Endothelial cell of umbilical vein (primary cell): ENCODE measurements at regions not wholly inside any gene's neighbourhood (a gene's known extent, or its start where the extent isn't known, plus 50 kb on each side); places are given as distances from the start of the nearest gene placed in this dataset.

Experiments
- BruUV-seq: library from RNA; stranded (reverse); fragments of 400-500 nt; replicated peaks from 2 replicates; lab custom pipeline; 2021; lab: Mats Ljungman, UMichigan
- CTCF ChIA-PET: fragments of 300-600, 350-600 bp; sonication (Branson Sonifier 250); formaldehyde crosslinking; loops from one replicate; lab custom pipeline; 2021; ENCODE audit warnings: antibody characterized with exemption, inconsistent platforms; lab: Charles Lee
- POLR2A ChIA-PET: fragments of 300-600, 350-600 bp; sonication (Branson Sonifier 250); formaldehyde crosslinking; loops from one replicate; lab custom pipeline; 2021; ENCODE audit warnings: antibody characterized with exemption, inconsistent platforms; lab: Charles Lee
- DNase-seq: peaks from one replicate; pipeline ENCODE4 v3.0.0-alpha.2; 2011; ENCODE audit warnings: low read depth, low spot score
- FAIRE-seq: peaks from 2 replicates; lab custom pipeline; 2011; peaks lifted over from hg19 to GRCh38; lab: Jason Lieb, UNC
- H2AFZ ChIP-seq: 2 replicates; pipeline ENCODE4 v1.6.0; 2012; ENCODE audit warnings: low read depth, low read length, control low read depth, inconsistent platforms
- H3K27ac ChIP-seq: 2 replicates; pipeline ENCODE4 v1.5.1; 2011; ENCODE audit warnings: low read depth, mild to moderate bottlenecking, control low read depth, low read length, moderate library complexity; ENCODE audit not compliant: insufficient read depth
- H3K27me3 ChIP-seq, 2 experiments: 2 replicates each; pipeline versions ENCODE4 v1.6.0 to v1.6.1; 2011; ENCODE audit warnings: low read length in 2 of 2, mixed read lengths in 1 of 2; ENCODE audit not compliant: control insufficient read depth in 2 of 2, insufficient read depth in 2 of 2
- H3K36me3 ChIP-seq, 2 experiments: 2 replicates in 1 of 2; 3 replicates in 1 of 2; pipeline ENCODE4 v1.5.1; 2011; ENCODE audit warnings: low read length in 2 of 2, mild to moderate bottlenecking in 1 of 2, moderate library complexity in 1 of 2; ENCODE audit not compliant: control insufficient read depth in 2 of 2, insufficient read depth in 2 of 2; ENCODE audit errors: extremely low read depth in 1 of 2
- H3K4me1 ChIP-seq: 3 replicates; pipeline ENCODE4 v1.5.1; 2011; ENCODE audit warnings: mild to moderate bottlenecking, low read length; ENCODE audit not compliant: control insufficient read depth, insufficient read depth; ENCODE audit errors: extremely low read depth
- H3K4me2 ChIP-seq: 2 replicates; pipeline ENCODE4 v1.6.1; 2011; ENCODE audit warnings: low read length, control low read depth, mixed read lengths; ENCODE audit not compliant: insufficient read depth
- H3K4me3 ChIP-seq, 3 experiments: fragments of 200-600 bp in 1 of 3; sonication (generic), shearing (Covaris generic) in 1 of 3; replicated peaks in 1 of 3; 2 replicates each; pipeline ENCODE4 v1.5.1; 2011 to 2016; ENCODE audit warnings: control low read depth in 3 of 3, low read length in 3 of 3, mild to moderate bottlenecking in 2 of 3, inconsistent platforms in 1 of 3, low read depth in 1 of 3, moderate library complexity in 1 of 3; ENCODE audit not compliant: insufficient read depth in 1 of 3
- H3K79me2 ChIP-seq: 2 replicates; pipeline ENCODE4 v1.6.0; 2012; ENCODE audit warnings: low read length, inconsistent platforms; ENCODE audit not compliant: control insufficient read depth, insufficient read depth
- H3K9ac ChIP-seq: replicated peaks from 2 replicates; pipeline ENCODE3; 2011; ENCODE audit warnings: low read length, control low read depth; ENCODE audit not compliant: insufficient read depth; ENCODE audit errors: extremely low read depth
- H3K9me1 ChIP-seq: replicated peaks from 3 replicates; pipeline ENCODE4 v1.6.0; 2011; ENCODE audit warnings: mild to moderate bottlenecking, low read length; ENCODE audit not compliant: control insufficient read depth, insufficient read depth; ENCODE audit errors: extremely low read depth
- H3K9me3 ChIP-seq: replicated peaks from 2 replicates; pipeline ENCODE4 v1.5.1; 2012; ENCODE audit warnings: low read length, inconsistent platforms; ENCODE audit not compliant: control insufficient read depth, insufficient read depth
- H4K20me1 ChIP-seq: replicated peaks from 2 replicates; pipeline ENCODE3; 2011; ENCODE audit warnings: mild to moderate bottlenecking, low read length; ENCODE audit not compliant: control insufficient read depth, insufficient read depth; ENCODE audit errors: extremely low read depth
- EZH2 ChIP-seq: IDR thresholded peaks from 2 replicates; pipeline ENCODE4 v1.6.1; 2012; ENCODE audit warnings: borderline replicate concordance, low read depth, mild to moderate bottlenecking, moderate library complexity, low read length, inconsistent platforms; ENCODE audit not compliant: severe bottlenecking
- FOS ChIP-seq: IDR thresholded peaks from 2 replicates; pipeline ENCODE4 v1.6.1; 2011; ENCODE audit warnings: mild to moderate bottlenecking, low read length, moderate library complexity, borderline replicate concordance; ENCODE audit not compliant: insufficient read depth
- GATA2 ChIP-seq: IDR thresholded peaks from 2 replicates; pipeline ENCODE4 v1.7.0; 2011; ENCODE audit warnings: low read depth, mild to moderate bottlenecking, moderate library complexity, mixed read lengths, low read length; ENCODE audit not compliant: insufficient read length, insufficient read depth
- JUN ChIP-seq: IDR thresholded peaks from 2 replicates; pipeline ENCODE4 v1.6.1; 2011; ENCODE audit warnings: borderline replicate concordance, low read depth; ENCODE audit not compliant: insufficient read length, insufficient read depth
- MYC ChIP-seq: IDR thresholded peaks from one replicate; pipeline ENCODE4 v1.6.1; 2011; ENCODE audit warnings: mild to moderate bottlenecking, low read depth, low read length
- POLR2A ChIP-seq: IDR thresholded peaks from 2 replicates; pipeline ENCODE4 v1.6.1; 2012; ENCODE audit warnings: low read depth, mild to moderate bottlenecking, control low read depth, low read length
- POLR2AphosphoS5 ChIP-seq: IDR thresholded peaks from 2 replicates; pipeline ENCODE4 v1.6.1; 2012; ENCODE audit warnings: low read depth, mild to moderate bottlenecking, control low read depth, low read length, moderate library complexity; ENCODE audit not compliant: insufficient read depth
- dilution Hi-C: fragments of 300-500 bp; cut with MboI; formaldehyde crosslinking; loops from one replicate; pipeline ENCODE4 v1.15.0; 2019; ENCODE audit warnings: low sequenced_read_pairs; ENCODE audit not compliant: extremely low pct_ligation_motif_present
- intact Hi-C: fragments of 100-400 bp; cut with micrococcal nuclease; formaldehyde crosslinking; loops from one replicate; pipeline ENCODE4 v1.10.0; 2022
- TF ChIP-seq, protein P1 (sequence below): IDR thresholded peaks from 2 replicates; pipeline ENCODE4 v1.6.1; 2011; ENCODE audit not compliant: insufficient read depth, insufficient read length
- TF ChIP-seq, protein P2 (sequence below), 2 donors: IDR thresholded peaks; 1 replicate in 1 of 2; 2 replicates in 1 of 2; pipeline ENCODE4 v1.5.1; 2011; ENCODE audit warnings: low read length in 2 of 2, mild to moderate bottlenecking in 2 of 2, moderate library complexity in 2 of 2, control low read depth in 1 of 2, inconsistent platforms in 1 of 2, low read depth in 1 of 2; ENCODE audit not compliant: insufficient read depth in 1 of 2; ENCODE audit errors: extremely low read depth in 1 of 2

DNA sequence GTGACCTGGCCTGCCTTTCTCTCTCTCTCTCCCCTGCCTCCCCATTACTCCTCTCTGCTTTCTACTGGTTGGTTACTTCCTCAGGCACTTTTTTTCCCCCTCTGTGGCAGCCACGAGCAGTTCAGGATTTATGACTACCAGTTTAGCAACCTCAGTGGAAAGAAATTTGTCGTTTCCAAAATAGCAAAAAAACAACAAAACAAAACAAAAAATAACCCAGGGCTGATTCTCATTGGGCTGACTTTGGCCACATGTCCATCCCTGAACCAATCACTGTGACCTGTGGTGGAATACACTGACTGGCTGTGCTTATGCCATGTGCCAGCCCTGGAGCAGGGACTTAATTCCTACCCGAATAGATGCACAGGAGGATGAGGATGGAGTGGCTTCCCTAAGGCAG lies 137.4 kb downstream of the TFAP2C start:
- Histone ChIP-seq H2AFZ (no peak overlapping the region), H3K4me2 (no peak overlapping the region), H3K79me2 (no peaks in the 10 kb centered on the region), H3K9me3 (no peaks in the 10 kb centered on the region), H4K20me1 (no peaks in the 10 kb centered on the region), H3K4me3 (no peak overlapping the region), H3K27me3 (no peaks in the 10 kb centered on the region), H3K36me3 (no peaks in the 10 kb centered on the region), H3K4me1 (no peaks in the 10 kb centered on the region), H3K9ac (no peak overlapping the region), H3K9me1 (no peaks in the 10 kb centered on the region), H3K27ac (no peak overlapping the region)
- dilution Hi-C loops = no loop called here
- FAIRE-seq = no peak
- TF ChIP-seq JUN (no peak), POLR2A (no peak), EZH2 (no peak), FOS (no peak)
- TF ChIP-seq, protein P1, sequence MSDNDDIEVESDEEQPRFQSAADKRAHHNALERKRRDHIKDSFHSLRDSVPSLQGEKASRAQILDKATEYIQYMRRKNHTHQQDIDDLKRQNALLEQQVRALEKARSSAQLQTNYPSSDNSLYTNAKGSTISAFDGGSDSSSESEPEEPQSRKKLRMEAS = no peak
- no peak for DNase-seq
- no TSS peak for BruUV-seq
- intact Hi-C loops = no loop called here
- ChIA-PET POLR2A (no interaction called here), CTCF (no interaction called here)

DNA sequence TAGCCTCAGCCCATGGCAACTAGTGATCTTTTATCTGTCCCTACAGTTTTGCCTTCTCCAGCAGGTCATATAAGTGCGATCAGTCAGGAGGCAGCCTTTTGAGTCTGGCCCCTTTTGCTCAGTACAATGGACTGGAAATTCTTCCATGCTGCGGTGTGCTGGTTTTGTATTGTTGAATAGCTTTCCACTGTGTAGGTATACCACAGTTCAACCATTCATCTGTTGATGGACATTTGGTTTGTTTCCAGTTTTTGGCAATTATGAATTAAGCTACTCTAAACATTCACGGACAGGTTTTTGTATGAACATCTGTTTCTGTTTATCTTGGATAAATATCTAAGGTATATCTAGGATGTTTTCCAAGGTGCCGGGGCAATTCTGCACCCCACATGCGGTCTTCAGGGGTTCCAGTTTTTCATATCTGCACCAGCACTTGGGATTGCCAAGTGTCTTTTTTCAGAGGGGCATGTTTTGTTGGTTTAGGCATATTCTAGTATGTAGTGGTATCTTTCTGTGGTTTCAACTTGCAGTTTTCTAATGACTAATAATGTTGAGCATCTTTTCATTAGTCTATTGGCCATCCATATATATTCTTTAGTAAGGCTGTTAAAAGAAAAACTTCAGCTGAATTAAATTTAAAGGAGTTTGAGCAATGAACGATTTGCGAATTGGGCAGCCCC lies 141.0 kb downstream of the TFAP2C start:
- Histone ChIP-seq H3K4me1 (no peaks in the 10 kb centered on the region), H4K20me1 (no peaks in the 10 kb centered on the region), H3K9me3 (no peaks in the 10 kb centered on the region), H3K4me2 (no peak overlapping the region), H3K36me3 (no peaks in the 10 kb centered on the region), H2AFZ (no peak overlapping the region), H3K27me3 (no peaks in the 10 kb centered on the region), H3K79me2 (no peaks in the 10 kb centered on the region), H3K9me1 (no peaks in the 10 kb centered on the region), H3K9ac (no peak overlapping the region), H3K4me3 (no peak overlapping the region), H3K27ac (no peak overlapping the region)
- no TSS peak for BruUV-seq
- ChIA-PET POLR2A (no interaction called here), CTCF (no interaction called here)
- no peak for FAIRE-seq
- intact Hi-C loops = no loop called here
- TF ChIP-seq, protein P1 = no peak
- TF ChIP-seq, protein P2, sequence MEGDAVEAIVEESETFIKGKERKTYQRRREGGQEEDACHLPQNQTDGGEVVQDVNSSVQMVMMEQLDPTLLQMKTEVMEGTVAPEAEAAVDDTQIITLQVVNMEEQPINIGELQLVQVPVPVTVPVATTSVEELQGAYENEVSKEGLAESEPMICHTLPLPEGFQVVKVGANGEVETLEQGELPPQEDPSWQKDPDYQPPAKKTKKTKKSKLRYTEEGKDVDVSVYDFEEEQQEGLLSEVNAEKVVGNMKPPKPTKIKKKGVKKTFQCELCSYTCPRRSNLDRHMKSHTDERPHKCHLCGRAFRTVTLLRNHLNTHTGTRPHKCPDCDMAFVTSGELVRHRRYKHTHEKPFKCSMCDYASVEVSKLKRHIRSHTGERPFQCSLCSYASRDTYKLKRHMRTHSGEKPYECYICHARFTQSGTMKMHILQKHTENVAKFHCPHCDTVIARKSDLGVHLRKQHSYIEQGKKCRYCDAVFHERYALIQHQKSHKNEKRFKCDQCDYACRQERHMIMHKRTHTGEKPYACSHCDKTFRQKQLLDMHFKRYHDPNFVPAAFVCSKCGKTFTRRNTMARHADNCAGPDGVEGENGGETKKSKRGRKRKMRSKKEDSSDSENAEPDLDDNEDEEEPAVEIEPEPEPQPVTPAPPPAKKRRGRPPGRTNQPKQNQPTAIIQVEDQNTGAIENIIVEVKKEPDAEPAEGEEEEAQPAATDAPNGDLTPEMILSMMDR (IDR thresholded peaks at IDR 0.05; ENCODE audit: extremely low read depth in 1 of 2, insufficient read depth in 1 of 2, low read depth in 1 of 2, low read length in 2 of 2) = no peak
- TF ChIP-seq POLR2A (no peak), EZH2 (no peak), GATA2 (no peak), MYC (no peak), FOS (no peak), POLR2AphosphoS5 (no peak), JUN (no peak)
- DNase-seq = no peak
- dilution Hi-C loops = no loop called here
